ENCODE measurements at regions not wholly inside any gene's neighbourhood (a gene's known extent, or its start where the extent isn't known, plus 50 kb on each side); places are given as distances from the start of the nearest gene placed in this dataset.

- TF ChIP-seq, protein P1, sequence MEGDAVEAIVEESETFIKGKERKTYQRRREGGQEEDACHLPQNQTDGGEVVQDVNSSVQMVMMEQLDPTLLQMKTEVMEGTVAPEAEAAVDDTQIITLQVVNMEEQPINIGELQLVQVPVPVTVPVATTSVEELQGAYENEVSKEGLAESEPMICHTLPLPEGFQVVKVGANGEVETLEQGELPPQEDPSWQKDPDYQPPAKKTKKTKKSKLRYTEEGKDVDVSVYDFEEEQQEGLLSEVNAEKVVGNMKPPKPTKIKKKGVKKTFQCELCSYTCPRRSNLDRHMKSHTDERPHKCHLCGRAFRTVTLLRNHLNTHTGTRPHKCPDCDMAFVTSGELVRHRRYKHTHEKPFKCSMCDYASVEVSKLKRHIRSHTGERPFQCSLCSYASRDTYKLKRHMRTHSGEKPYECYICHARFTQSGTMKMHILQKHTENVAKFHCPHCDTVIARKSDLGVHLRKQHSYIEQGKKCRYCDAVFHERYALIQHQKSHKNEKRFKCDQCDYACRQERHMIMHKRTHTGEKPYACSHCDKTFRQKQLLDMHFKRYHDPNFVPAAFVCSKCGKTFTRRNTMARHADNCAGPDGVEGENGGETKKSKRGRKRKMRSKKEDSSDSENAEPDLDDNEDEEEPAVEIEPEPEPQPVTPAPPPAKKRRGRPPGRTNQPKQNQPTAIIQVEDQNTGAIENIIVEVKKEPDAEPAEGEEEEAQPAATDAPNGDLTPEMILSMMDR (IDR thresholded peaks at IDR 0.05): no peak
- TF ChIP-seq EZH2 (IDR thresholded peaks at IDR 0.05; ENCODE audit: borderline replicate concordance, insufficient read depth, low read depth, low read length, poor library complexity, severe bottlenecking): no peak
Observed at GRCh38 chr20:24210356-24210755, 221.8 kb upstream of the GGTLC1 start.
